PFSK-1 (cell line): ENCODE measurements at regions not wholly inside any gene's neighbourhood (a gene's known extent, or its start where the extent isn't known, plus 50 kb on each side); places are given as distances from the start of the nearest gene placed in this dataset.

Experiments used
- FOXP2 ChIP-seq: optimal IDR thresholded peaks from 2 replicates; pipeline ENCODE3; 2011; ENCODE audit warnings: borderline replicate concordance, control low read depth, inconsistent platforms; ENCODE audit not compliant: insufficient read depth; ENCODE audit errors: extremely low read length, extremely low read depth
- POLR2AphosphoS5 ChIP-seq: IDR thresholded peaks from 2 replicates; pipeline ENCODE4 v1.6.1; 2012; ENCODE audit warnings: low read depth, mild to moderate bottlenecking, control low read depth, low read length, moderate library complexity
- REST ChIP-seq, 2 experiments: IDR thresholded peaks; 2 replicates each; pipeline versions ENCODE4 v1.6.1 to v1.8.0; 2011 to 2012; ENCODE audit warnings: low read depth in 2 of 2, low read length in 2 of 2, control low read depth in 1 of 2, inconsistent platforms in 1 of 2, mild to moderate bottlenecking in 1 of 2, moderate library complexity in 1 of 2; ENCODE audit not compliant: insufficient read depth in 1 of 2
- SIN3A ChIP-seq: IDR thresholded peaks from 2 replicates; pipeline ENCODE4 v1.6.1; 2012; ENCODE audit warnings: mild to moderate bottlenecking, low read length, moderate library complexity, borderline replicate concordance; ENCODE audit not compliant: insufficient read depth
- TAF1 ChIP-seq: IDR thresholded peaks from 2 replicates; pipeline ENCODE4 v1.6.1; 2012; ENCODE audit warnings: low read length, control low read depth, borderline replicate concordance; ENCODE audit not compliant: insufficient read depth

DNA sequence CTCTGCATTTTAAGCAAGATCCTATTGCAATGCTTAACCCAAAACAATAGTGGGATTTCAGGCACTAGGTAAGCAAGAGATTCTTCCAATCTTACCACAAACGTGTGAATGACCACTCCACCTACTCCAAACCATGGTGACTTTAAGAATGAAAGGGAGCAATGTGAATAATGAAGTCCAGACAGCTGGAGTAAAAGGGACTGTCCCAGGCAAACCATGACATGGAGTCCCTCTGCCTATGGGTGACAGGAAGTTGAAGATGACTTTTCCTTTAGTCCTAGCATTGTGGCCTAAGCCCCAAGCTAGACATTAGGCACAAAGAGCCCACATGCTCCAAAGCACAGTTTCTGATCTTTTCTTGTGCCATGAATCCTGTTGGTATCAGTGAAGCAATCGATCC lies 179.0 kb downstream of the SHQ1 start:
- TF ChIP-seq FOXP2: no peak
- no peak for TF ChIP-seq SIN3A
- TF ChIP-seq REST (IDR thresholded peaks at IDR 0.05; ENCODE audit: insufficient read depth in 1 of 2, low read depth in 2 of 2, low read length in 2 of 2): no peak
- TF ChIP-seq TAF1: no peak
- TF ChIP-seq POLR2AphosphoS5: no peak

- no peak for TF ChIP-seq TAF1
- TF ChIP-seq SIN3A: no peak
- no peak for TF ChIP-seq REST (IDR thresholded peaks at IDR 0.05; ENCODE audit: insufficient read depth in 1 of 2, low read depth in 2 of 2, low read length in 2 of 2)
- TF ChIP-seq FOXP2: no peak
- TF ChIP-seq POLR2AphosphoS5: no peak
Observed at GRCh38 chr3:72666447-72666755, 181.8 kb downstream of the SHQ1 start.

DNA sequence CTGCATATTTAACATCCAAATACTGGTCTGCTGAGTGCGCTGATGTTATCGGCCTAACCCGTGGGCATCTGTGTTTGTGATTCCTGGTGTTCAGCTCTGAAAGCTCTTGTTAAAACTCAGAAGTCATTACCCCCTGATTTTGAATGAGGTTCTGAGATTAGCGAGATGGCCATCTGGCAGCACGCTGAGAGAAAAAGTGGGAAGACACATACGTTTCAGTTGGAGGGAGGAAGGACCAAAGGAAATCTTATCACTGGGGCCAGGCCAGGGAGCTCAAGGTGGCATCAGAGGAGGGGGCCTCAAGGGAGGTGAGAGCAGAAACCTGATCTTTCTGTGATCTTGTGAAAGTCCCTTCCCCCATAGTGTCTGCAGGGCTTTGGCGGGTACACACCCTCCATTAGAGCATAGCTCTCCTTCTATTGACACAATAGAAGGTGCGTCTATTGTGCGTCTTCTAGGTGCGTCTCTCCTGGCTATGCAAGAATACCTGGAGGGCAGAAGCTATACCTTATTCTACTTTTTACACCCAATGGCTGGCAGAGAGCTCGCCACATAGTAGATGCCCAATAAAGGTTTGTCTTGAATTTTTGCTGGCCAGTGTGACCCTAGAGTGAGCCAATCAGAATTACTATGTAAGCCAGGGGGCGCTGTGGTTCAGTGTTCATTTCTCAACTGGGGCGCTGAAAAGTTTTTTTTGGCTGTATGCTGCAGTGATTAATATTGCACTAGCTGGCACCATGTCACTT lies 182.4 kb downstream of the SHQ1 start:
- no peak for TF ChIP-seq FOXP2
- TF ChIP-seq SIN3A: no peak
- no peak for TF ChIP-seq REST (IDR thresholded peaks at IDR 0.05; ENCODE audit: insufficient read depth in 1 of 2, low read depth in 2 of 2, low read length in 2 of 2)
- TF ChIP-seq POLR2AphosphoS5: no peak

DNA sequence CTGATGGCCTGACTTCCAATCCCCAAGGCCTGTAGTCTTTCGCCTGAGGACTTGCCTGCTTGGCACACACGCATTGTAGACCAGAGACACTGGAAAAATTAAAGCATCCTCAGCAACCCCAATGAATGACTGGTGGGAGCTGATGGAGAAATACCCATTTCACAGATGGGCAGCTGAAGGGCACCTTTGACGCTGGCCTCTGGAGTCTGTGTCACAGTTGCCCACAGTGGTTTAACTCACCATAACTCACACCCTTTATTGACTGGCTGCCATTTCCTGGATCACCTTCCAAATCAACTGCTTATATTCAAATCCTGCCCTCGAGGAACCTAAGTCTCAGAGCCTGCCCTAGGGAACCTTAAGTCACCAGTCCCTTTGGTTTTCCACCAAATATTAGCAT lies 183.1 kb downstream of the SHQ1 start:
- TF ChIP-seq REST (IDR thresholded peaks at IDR 0.05; ENCODE audit: insufficient read depth in 1 of 2, low read depth in 2 of 2, low read length in 2 of 2) (no peak), TAF1 (no peak), POLR2AphosphoS5 (no peak), FOXP2 (no peak), SIN3A (no peak)
